Thyroid gland (tissue), 4 donors: ENCODE measurements at regions not wholly inside any gene's neighbourhood (a gene's known extent, or its start where the extent isn't known, plus 50 kb on each side); places are given as distances from the start of the nearest gene placed in this dataset.

Experiments
- DNase-seq, 2 donors: peaks; one replicate each; pipeline ENCODE4 v3.0.0-alpha.2; 2019
- H3K27ac ChIP-seq, 3 donors: fragments of 200-600 bp; sonication (generic); 1 replicate in 2 of 3; 2 replicates in 1 of 3; pipeline ENCODE4 v1.5.1; 2016 to 2019; ENCODE audit warnings: mild to moderate bottlenecking in 1 of 3, moderate library complexity in 1 of 3
- H3K27me3 ChIP-seq: fragments of 200-600 bp; sonication (generic); one replicate; pipeline ENCODE4 v1.5.1; 2019
- H3K36me3 ChIP-seq, 2 donors: fragments of 200-600 bp; sonication (generic); one replicate each; pipeline ENCODE4 v1.5.1; 2016 to 2019
- H3K4me1 ChIP-seq, 2 donors: fragments of 200-600 bp; sonication (generic); one replicate each; pipeline ENCODE4 v1.5.1; 2017 to 2019
- H3K4me3 ChIP-seq, 3 donors: fragments of 200-600 bp; sonication (generic); replicated peaks in 1 of 3; 1 replicate in 2 of 3; 2 replicates in 1 of 3; pipeline ENCODE4 v1.5.1; 2016; ENCODE audit warnings: mild to moderate bottlenecking in 1 of 3
- H3K9me3 ChIP-seq: fragments of 200-600 bp; sonication (generic); one replicate; pipeline ENCODE4 v1.5.1; 2017
- CTCF ChIP-seq, 6 experiments: fragments of 200-600 bp in 3 of 6; fragments of 450-650 bp in 3 of 6; sonication (generic) in 3 of 6; IDR thresholded peaks; one replicate each; pipeline ENCODE4 v1.5.1; 2016 to 2019; ENCODE audit warnings: antibody characterized with exemption in 6 of 6, mild to moderate bottlenecking in 2 of 6, inconsistent platforms in 1 of 6, moderate library complexity in 1 of 6
- POLR2A ChIP-seq, 2 donors: fragments of 450-650 bp; IDR thresholded peaks; one replicate each; pipeline ENCODE4 v1.6.1; 2017; ENCODE audit warnings: antibody characterized with exemption in 2 of 2, mild to moderate bottlenecking in 2 of 2, moderate library complexity in 1 of 2
- WGBS, 2 donors: methylation state at CpG; one replicate each; pipeline ENCODE4 v1.1.5; 2017; 5-methylcytosine and 5-hydroxymethylcytosine counted together
- intact Hi-C: fragments of 100-400 bp; cut with DNase I; formaldehyde crosslinking; loops from one replicate; pipeline ENCODE4 v1.15.1; 2023

DNA sequence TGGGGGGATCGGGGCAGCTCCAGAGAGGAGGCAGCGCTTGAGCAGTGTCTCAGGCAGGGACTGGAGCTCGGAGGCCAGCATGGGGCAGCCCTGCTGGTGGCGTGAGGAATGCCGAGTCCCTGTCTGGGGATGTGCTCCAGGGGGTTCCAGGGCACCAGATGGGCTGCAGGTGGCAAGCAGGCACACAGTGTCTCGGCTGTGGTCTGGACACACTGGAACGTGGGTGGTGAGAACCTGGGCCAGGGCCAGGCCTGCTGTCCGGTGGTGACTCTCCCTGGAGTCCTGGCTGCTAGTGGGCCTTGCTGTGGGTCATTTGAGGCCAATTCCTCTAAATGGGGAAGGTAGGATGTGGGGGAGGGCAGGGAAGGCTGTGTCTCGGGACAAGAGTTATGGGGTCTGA, 199.4 kb upstream of the RTL1 start:
- intact Hi-C loops, result no loop called here
- Histone ChIP-seq H3K36me3 (no peaks in the 10 kb centered on the region), H3K4me3 (no peak overlapping the region), H3K4me1 (no peaks in the 10 kb centered on the region), H3K27me3 (no peaks in the 10 kb centered on the region), H3K27ac (no peak overlapping the region), H3K9me3 (no peaks in the 10 kb centered on the region)
- TF ChIP-seq CTCF (IDR thresholded peaks at IDR 0.05), result no peak
- no peak for TF ChIP-seq POLR2A (IDR thresholded peaks at IDR 0.05)
- WGBS, 2 donors, result 90 to 94% methylated on average over 8 to 9 of the region's 9 CpGs
- DNase-seq, result no peak

GRCh38 chr14:101103321-101103901, 199.9 kb upstream of the RTL1 start:
- WGBS, 2 donors, result 93 to 94% methylated on average over 23 to 25 of the region's 26 CpGs
- intact Hi-C loops, result no loop called here

DNA sequence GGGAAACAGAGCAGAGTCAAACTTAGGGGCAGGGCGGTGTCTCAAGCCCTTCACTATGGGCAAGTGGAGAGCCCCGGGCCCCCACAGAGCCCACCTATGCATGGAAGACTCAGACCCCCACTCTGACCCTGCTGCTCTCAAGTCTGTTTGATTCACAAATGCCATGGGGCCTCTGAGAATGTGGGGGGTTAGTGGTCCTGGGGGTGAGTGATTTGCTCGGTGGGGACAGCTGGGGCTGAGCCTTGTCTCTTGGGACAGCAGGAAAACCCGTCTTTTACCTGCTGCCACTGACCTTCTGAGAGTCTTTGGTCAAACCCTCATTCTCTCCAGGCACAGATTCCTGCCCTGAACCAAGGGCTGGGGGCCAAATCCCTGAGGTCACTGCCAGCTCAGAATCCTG, 201.0 kb upstream of the RTL1 start:
- no peak overlapping the region for H3K4me3 ChIP-seq
- no peaks in the 10 kb centered on the region for H3K27me3 ChIP-seq
- no peak for TF ChIP-seq POLR2A (IDR thresholded peaks at IDR 0.05)
- no peak for TF ChIP-seq CTCF (IDR thresholded peaks at IDR 0.05)
- H3K9me3 ChIP-seq, result no peaks in the 10 kb centered on the region
- intact Hi-C loops, result no loop called here
- DNase-seq, result no peak
- H3K36me3 ChIP-seq, result no peaks in the 10 kb centered on the region
- WGBS, 2 donors, result 91 to 94% methylated on average over 4 of the region's 4 CpGs
- H3K27ac ChIP-seq, result no peak overlapping the region
- no peaks in the 10 kb centered on the region for H3K4me1 ChIP-seq

More at GRCh38 chr14:101103321-101103901, 199.9 kb upstream of the RTL1 start:
- Histone ChIP-seq H3K9me3 (no peaks in the 10 kb centered on the region), H3K4me1 (no peaks in the 10 kb centered on the region), H3K27me3 (no peaks in the 10 kb centered on the region), H3K27ac (no peak overlapping the region), H3K36me3 (no peaks in the 10 kb centered on the region), H3K4me3 (no peak overlapping the region)
- DNase-seq, result no peak
- TF ChIP-seq CTCF (IDR thresholded peaks at IDR 0.05) (no peak), POLR2A (IDR thresholded peaks at IDR 0.05) (no peak)

DNA sequence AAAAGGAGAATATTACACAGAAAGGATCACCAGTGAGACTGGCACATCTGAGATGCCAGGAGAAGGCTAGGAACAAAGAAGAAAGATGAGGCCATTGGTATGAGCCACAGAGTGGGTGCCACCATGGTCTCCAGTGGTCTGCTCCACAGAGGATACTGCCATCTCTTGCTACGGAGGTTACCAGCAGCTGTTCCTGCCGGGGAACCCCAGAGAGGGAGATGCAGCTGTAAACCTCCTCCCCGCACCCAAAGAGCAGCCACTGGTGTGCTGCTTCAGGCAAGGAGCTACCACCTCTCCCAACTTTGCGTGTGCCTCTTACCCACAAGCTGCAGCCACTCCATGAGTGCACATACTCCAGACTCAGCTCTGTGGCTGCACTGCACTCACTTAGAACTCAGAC, 201.5 kb upstream of the RTL1 start:
- H3K4me3 ChIP-seq, result no peak overlapping the region
- intact Hi-C loops, result no loop called here
- H3K9me3 ChIP-seq, result no peaks in the 10 kb centered on the region
- DNase-seq, result no peak
- no peaks in the 10 kb centered on the region for H3K4me1 ChIP-seq
- H3K36me3 ChIP-seq, result no peaks in the 10 kb centered on the region
- H3K27ac ChIP-seq, result no peak overlapping the region
- WGBS, 2 donors, result 94 to 100% methylated on average over 2 to 4 of the region's 4 CpGs
- no peaks in the 10 kb centered on the region for H3K27me3 ChIP-seq
- no peak for TF ChIP-seq POLR2A (IDR thresholded peaks at IDR 0.05)
- TF ChIP-seq CTCF (IDR thresholded peaks at IDR 0.05), result no peak

GRCh38 chr14:101108579-101109346, 205.2 kb upstream of the RTL1 start:
- no peaks in the 10 kb centered on the region for H3K9me3 ChIP-seq
- 94 to 95% methylated on average over 12 to 15 of the region's 16 CpGs for WGBS, 2 donors
- H3K27me3 ChIP-seq, result no peaks in the 10 kb centered on the region
- H3K27ac ChIP-seq, result no peak overlapping the region
- no peak overlapping the region for H3K4me3 ChIP-seq
- no peaks in the 10 kb centered on the region for H3K4me1 ChIP-seq
- TF ChIP-seq CTCF (IDR thresholded peaks at IDR 0.05) (no peak), POLR2A (IDR thresholded peaks at IDR 0.05) (no peak)
- no peaks in the 10 kb centered on the region for H3K36me3 ChIP-seq
- intact Hi-C loops, result no loop called here
- DNase-seq, result no peak
